ENCODE measurements at regions not wholly inside any gene's neighbourhood (a gene's known extent, or its start where the extent isn't known, plus 50 kb on each side); places are given as distances from the start of the nearest gene placed in this dataset.
"Not testable (repeated sequence)": the region's sequence is repeated elsewhere in the genome, so short reads cannot be mapped to it uniquely, and the experiment has no call there.

GRCh38 chr4:55249476-55249875 lies 96.6 kb upstream of the SRD5A3 start:
- no peak for DNase-seq (ENCODE audit: extremely low read depth, low read depth, low spot score)

GRCh38 chr4:55251342-55251741 lies 94.7 kb upstream of the SRD5A3 start:
- no peak for DNase-seq (ENCODE audit: extremely low read depth, low read depth, low spot score)

- no peak for DNase-seq (ENCODE audit: extremely low read depth, low read depth, low spot score)
Measured at GRCh38 chr4:55251896-55252295, 94.1 kb upstream of the SRD5A3 start.

DNA sequence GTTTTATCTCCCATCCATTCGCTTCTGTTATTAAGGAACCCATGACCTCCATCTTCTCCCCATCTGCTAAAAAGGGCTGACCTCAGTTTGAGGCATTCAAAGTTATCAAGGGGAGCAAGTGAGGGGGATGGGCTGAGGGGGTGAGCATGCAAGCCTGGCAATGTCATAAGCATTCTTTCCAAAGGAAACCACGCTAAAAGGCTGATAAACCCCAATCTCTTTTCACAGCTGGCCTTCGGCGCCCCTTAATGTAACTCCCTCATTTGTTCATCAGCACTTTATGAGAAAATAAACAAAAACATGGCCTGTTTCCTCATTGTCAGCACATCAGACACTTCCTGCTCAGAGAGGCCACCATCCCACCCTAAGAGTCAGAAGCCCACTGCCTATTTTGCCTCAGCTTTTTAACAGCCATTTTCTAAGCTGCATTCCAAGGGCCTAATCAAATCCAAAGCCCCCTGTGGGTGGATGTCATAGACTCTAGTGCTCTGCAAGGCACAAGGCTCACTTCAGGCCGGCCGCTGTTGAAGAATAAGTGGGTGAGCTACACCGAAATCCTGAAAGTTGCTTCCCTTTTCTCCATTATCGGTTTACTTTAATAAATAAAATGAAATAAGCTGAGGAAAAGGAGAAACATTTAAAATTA lies 92.0 kb upstream of the SRD5A3 start:
- no peak for DNase-seq (ENCODE audit: extremely low read depth, low read depth, low spot score)

GRCh38 chr4:55255179-55255578 lies 90.9 kb upstream of the SRD5A3 start:
- DNase-seq (ENCODE audit: extremely low read depth, low read depth, low spot score): no peak

- no peak for DNase-seq (ENCODE audit: extremely low read depth, low read depth, low spot score)
Measured at GRCh38 chr4:55256787-55257186, 89.3 kb upstream of the SRD5A3 start.

GRCh38 chr4:55258152-55258865 lies 87.7 kb upstream of the SRD5A3 start:
- DNase-seq (ENCODE audit: extremely low read depth, low read depth, low spot score): peak; percentile 65

DNA sequence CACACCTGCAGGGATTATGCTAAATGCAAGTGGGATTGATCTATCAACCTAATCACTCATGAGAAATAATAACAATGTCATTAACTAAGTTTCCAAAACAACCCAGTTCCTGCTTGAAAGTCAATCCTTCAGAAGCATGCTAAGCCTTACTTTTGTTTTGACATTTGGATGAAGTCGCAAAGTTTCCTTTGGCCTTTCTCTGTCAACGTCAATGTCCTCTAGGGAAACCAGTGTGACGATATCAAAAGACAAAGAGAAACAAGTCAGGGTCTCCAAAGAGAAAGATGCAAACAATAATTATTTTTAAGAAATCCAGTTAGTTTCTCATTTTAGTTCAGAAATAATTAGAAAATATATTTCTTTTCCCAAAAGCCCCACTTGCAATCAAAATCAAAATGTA lies 86.7 kb upstream of the SRD5A3 start:
- DNase-seq (ENCODE audit: extremely low read depth, low read depth, low spot score): no peak

DNA sequence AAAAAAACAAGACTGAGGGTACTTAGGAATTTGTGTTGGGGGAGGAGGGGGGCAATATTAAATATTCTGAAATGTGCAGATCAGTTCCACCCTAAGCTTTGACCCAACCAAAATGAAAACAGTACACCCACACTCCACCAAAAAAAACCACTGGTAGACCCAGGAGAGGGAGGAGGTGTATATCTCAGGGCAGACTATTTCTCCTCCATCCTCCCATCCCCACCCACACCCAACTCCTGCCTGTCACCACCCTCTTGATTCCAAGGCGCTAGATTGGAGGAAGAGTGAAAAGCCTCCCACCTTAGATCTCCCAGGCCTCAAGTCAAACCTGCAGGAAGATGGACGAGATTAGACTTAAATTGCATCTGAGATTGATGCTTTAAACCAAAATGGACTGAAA lies 76.6 kb upstream of the SRD5A3 start:
- no peak for DNase-seq (ENCODE audit: extremely low read depth, low read depth, low spot score)

DNA sequence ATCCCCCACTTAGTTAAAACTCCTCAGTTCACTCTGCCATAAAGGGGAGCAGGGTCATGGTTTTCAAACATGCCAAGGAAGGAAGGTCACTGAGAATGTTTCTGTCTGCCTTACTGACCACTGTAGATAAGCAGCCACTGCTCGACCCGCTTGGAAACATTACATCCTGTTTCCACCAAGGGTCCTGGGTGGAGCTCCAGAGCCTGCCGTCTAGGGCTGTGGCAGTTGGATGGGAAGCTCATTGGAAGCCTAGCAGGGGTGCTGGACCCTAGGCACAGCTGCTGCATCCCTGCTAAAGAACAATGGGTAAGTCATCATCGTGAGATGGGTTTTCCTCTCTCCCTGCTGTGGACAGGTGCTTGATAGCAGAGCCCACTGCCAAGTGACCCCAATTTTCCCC lies 76.0 kb upstream of the SRD5A3 start:
- peak; percentile 50 for DNase-seq (ENCODE audit: extremely low read depth, low read depth, low spot score)

GRCh38 chr4:55270481-55270880 lies 75.6 kb upstream of the SRD5A3 start:
- DNase-seq (ENCODE audit: extremely low read depth, low read depth, low spot score): no peak

DNA sequence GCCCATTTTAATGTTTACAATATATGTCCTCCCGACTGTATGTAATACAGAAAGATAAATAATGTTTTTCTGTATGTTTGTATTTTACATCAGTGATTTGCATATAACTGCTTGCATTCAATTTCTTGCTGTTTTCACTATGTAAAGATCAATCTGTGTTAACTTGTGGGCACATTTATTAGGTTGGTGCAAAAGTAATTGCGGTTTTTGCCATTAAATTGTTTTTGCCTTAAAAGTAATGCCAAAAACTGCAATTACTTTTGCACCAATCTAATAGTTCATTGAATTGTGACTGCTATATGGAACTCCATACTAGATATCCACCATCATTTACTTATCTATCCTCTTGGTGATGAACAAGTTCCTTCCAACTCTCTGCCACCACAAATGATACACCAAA lies 73.9 kb upstream of the SRD5A3 start:
- DNase-seq (ENCODE audit: extremely low read depth, low read depth, low spot score): no peak

DNA sequence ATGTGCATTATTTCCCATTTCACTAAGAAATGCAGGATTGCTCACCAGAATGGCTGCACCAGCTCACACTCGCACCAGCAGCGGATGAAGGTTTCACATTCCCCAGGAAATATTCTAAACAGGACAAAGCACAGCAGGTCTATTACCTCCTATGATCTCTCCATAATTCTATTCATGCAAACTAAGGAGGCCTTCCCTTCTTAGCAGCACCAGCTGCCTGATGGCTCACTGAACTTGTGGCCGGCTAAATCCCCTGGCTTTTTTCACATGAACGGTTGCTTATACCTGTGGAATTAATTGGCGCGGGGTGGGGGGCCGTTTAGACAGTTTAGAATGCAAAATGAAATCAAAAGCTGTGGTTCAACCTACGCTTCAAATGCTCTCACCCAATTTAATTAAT lies 73.5 kb upstream of the SRD5A3 start:
- DNase-seq (ENCODE audit: extremely low read depth, low read depth, low spot score): no peak

GRCh38 chr4:55277011-55277410 lies 69.0 kb upstream of the SRD5A3 start:
- no peak for DNase-seq (ENCODE audit: extremely low read depth, low read depth, low spot score)

- no peak for DNase-seq (ENCODE audit: extremely low read depth, low read depth, low spot score)
Measured at GRCh38 chr4:55278316-55278715, 67.7 kb upstream of the SRD5A3 start.

GRCh38 chr4:55280474-55280873 lies 65.6 kb upstream of the SRD5A3 start:
- DNase-seq (ENCODE audit: extremely low read depth, low read depth, low spot score): not testable (repeated sequence)

- not testable (repeated sequence) for DNase-seq (ENCODE audit: extremely low read depth, low read depth, low spot score)
Measured at GRCh38 chr4:55281118-55281683, 64.8 kb upstream of the SRD5A3 start.

DNA sequence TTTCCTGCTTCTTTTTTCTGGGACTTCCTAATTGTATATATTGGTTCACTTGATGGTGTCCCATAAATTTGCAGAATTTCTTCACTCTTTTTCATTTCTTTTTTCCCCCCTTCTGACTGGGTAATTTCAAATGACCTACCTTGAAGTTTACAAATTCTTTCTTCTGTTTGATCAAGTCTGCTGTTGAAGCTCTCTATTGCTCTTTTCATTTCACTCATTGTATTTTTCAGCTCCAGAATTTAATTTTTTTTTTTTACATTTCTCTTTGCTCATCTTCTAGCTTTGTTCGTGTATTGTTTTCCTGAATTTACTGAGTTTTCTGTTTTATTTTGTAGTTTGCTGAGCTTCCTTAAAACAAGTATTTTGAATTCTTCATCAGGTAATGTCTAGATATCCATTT lies 61.7 kb upstream of the SRD5A3 start:
- no peak for DNase-seq (ENCODE audit: extremely low read depth, low read depth, low spot score)

- no peak for DNase-seq (ENCODE audit: extremely low read depth, low read depth, low spot score)
Measured at GRCh38 chr4:55291227-55291640, 54.8 kb upstream of the SRD5A3 start.

GRCh38 chr4:55296096-55296495 lies 49.9 kb upstream of the SRD5A3 start:
- no peak for DNase-seq (ENCODE audit: extremely low read depth, low read depth, low spot score)

All from glomerular endothelial cell (primary cell).